Peyer's patch (tissue), 4 donors: ENCODE measurements at regions not wholly inside any gene's neighbourhood (a gene's known extent, or its start where the extent isn't known, plus 50 kb on each side); places are given as distances from the start of the nearest gene placed in this dataset.

Source experiments
- DNase-seq, 3 donors: peaks; one replicate each; pipeline ENCODE4 v3.0.0-alpha.2; 2017 to 2019
- H3K27ac ChIP-seq, 4 donors: fragments of 200-600 bp; sonication (generic); one replicate each; pipeline ENCODE4 v1.5.1; 2016 to 2019
- H3K27me3 ChIP-seq, 2 donors: fragments of 200-600 bp; sonication (generic); one replicate each; pipeline ENCODE4 v1.5.1; 2019
- H3K36me3 ChIP-seq, 3 donors: fragments of 200-600 bp; sonication (generic); one replicate each; pipeline ENCODE4 v1.5.1; 2016 to 2019
- H3K4me1 ChIP-seq, 4 donors: fragments of 200-600 bp; sonication (generic); one replicate each; pipeline ENCODE4 v1.5.1; 2016 to 2019
- H3K4me3 ChIP-seq, 4 donors: fragments of 200-600 bp; sonication (generic); 1 replicate in 3 of 4; 2 replicates in 1 of 4; pipeline ENCODE4 v1.5.1; 2016 to 2019; ENCODE audit warnings: mild to moderate bottlenecking in 1 of 4
- H3K9me3 ChIP-seq, 4 donors: fragments of 200-600 bp; sonication (generic); one replicate each; pipeline ENCODE4 v1.5.1; 2016 to 2019; ENCODE audit warnings: mild to moderate bottlenecking in 1 of 4
- CTCF ChIP-seq, 6 experiments: fragments of 450-650 bp in 4 of 6; fragments of 200-600 bp in 2 of 6; sonication (generic) in 1 of 6; IDR thresholded peaks; one replicate each; pipeline ENCODE4 v1.5.1; 2017 to 2019; ENCODE audit warnings: antibody characterized with exemption in 6 of 6, mild to moderate bottlenecking in 3 of 6, moderate library complexity in 1 of 6
- POLR2A ChIP-seq, 2 donors: fragments of 450-650 bp; IDR thresholded peaks; one replicate each; pipeline ENCODE4 v1.5.1; 2017; ENCODE audit warnings: antibody characterized with exemption in 2 of 2, mild to moderate bottlenecking in 2 of 2, moderate library complexity in 2 of 2

- H3K27ac ChIP-seq, result no peak overlapping the region
- no peaks in the 10 kb centered on the region for H3K27me3 ChIP-seq
- no peak overlapping the region for H3K4me3 ChIP-seq
- DNase-seq, result no peak
- no peaks in the 10 kb centered on the region for H3K4me1 ChIP-seq
- no peaks in the 10 kb centered on the region for H3K9me3 ChIP-seq
- TF ChIP-seq POLR2A (IDR thresholded peaks at IDR 0.05) (no peak), CTCF (IDR thresholded peaks at IDR 0.05) (no peak)
- no peaks in the 10 kb centered on the region for H3K36me3 ChIP-seq
Observed at GRCh38 chr1:93777255-93777654, 95.6 kb upstream of the BCAR3 start.

- H3K4me1 ChIP-seq, result no peaks in the 10 kb centered on the region
- DNase-seq, result no peak
- TF ChIP-seq CTCF (IDR thresholded peaks at IDR 0.05) (no peak), POLR2A (IDR thresholded peaks at IDR 0.05) (no peak)
Observed at GRCh38 chr1:93776728-93777127, 95.1 kb upstream of the BCAR3 start.

GRCh38 chr1:93775224-93775623, 93.6 kb upstream of the BCAR3 start:
- TF ChIP-seq CTCF (IDR thresholded peaks at IDR 0.05) (no peak), POLR2A (IDR thresholded peaks at IDR 0.05) (no peak)
- Histone ChIP-seq H3K36me3 (no peaks in the 10 kb centered on the region), H3K27me3 (no peaks in the 10 kb centered on the region), H3K9me3 (no peaks in the 10 kb centered on the region), H3K4me3 (no peak overlapping the region), H3K27ac (no peak overlapping the region), H3K4me1 (no peaks in the 10 kb centered on the region)
- no peak for DNase-seq

More at GRCh38 chr1:93776728-93777127, 95.1 kb upstream of the BCAR3 start:
- Histone ChIP-seq H3K9me3 (no peaks in the 10 kb centered on the region), H3K36me3 (no peaks in the 10 kb centered on the region), H3K4me3 (no peak overlapping the region), H3K27ac (no peak overlapping the region), H3K27me3 (no peaks in the 10 kb centered on the region)

GRCh38 chr1:93774707-93775106, 93.1 kb upstream of the BCAR3 start:
- Histone ChIP-seq H3K4me3 (no peak overlapping the region), H3K4me1 (peaks cover 0 to 1% (median 0%) of the 10 kb centered on the region in 4 donors), H3K9me3 (no peaks in the 10 kb centered on the region), H3K27ac (no peak overlapping the region), H3K27me3 (no peaks in the 10 kb centered on the region), H3K36me3 (no peaks in the 10 kb centered on the region)
- TF ChIP-seq CTCF (IDR thresholded peaks at IDR 0.05), result no peak
- TF ChIP-seq POLR2A (IDR thresholded peaks at IDR 0.05), result no peak
- no peak for DNase-seq

- Histone ChIP-seq H3K27ac (no peak overlapping the region), H3K4me1 (peaks cover 0 to 16% (median 0%) of the 10 kb centered on the region in 4 donors), H3K9me3 (no peaks in the 10 kb centered on the region), H3K27me3 (no peaks in the 10 kb centered on the region), H3K4me3 (no peak overlapping the region), H3K36me3 (no peaks in the 10 kb centered on the region)
- TF ChIP-seq POLR2A (IDR thresholded peaks at IDR 0.05), result no peak
- TF ChIP-seq CTCF (IDR thresholded peaks at IDR 0.05), result no peak
- no peak for DNase-seq
Observed at GRCh38 chr1:93773049-93773838, 91.6 kb upstream of the BCAR3 start.
